Tibial nerve (tissue), 4 donors: ENCODE measurements at regions not wholly inside any gene's neighbourhood (a gene's known extent, or its start where the extent isn't known, plus 50 kb on each side); places are given as distances from the start of the nearest gene placed in this dataset.

Source experiments
- DNase-seq, 2 donors: peaks; one replicate each; pipeline ENCODE4 v3.0.0-alpha.2; 2019; ENCODE audit warnings: low spot score in 2 of 2
- H3K27ac ChIP-seq, 4 donors: fragments of 200-600 bp; sonication (generic) in 3 of 4; one replicate each; pipeline ENCODE4 v1.5.1; 2017 to 2019; ENCODE audit warnings: mild to moderate bottlenecking in 1 of 4
- H3K27me3 ChIP-seq, 2 donors: fragments of 200-600 bp; sonication (generic) in 1 of 2; one replicate each; pipeline versions ENCODE4 v1.5.1 to v1.6.0; 2017 to 2019
- H3K36me3 ChIP-seq, 3 donors: fragments of 200-600 bp; sonication (generic); one replicate each; pipeline ENCODE4 v1.5.1; 2018 to 2019
- H3K4me1 ChIP-seq, 4 donors: fragments of 200-600 bp; sonication (generic) in 3 of 4; one replicate each; pipeline ENCODE4 v1.5.1; 2017 to 2019
- H3K4me3 ChIP-seq, 4 donors: fragments of 200-600 bp; sonication (generic) in 3 of 4; one replicate each; pipeline ENCODE4 v1.5.1; 2017 to 2019; ENCODE audit warnings: mild to moderate bottlenecking in 1 of 4, moderate library complexity in 1 of 4
- H3K9me3 ChIP-seq, 4 donors: fragments of 200-600 bp; sonication (generic) in 3 of 4; one replicate each; pipeline ENCODE4 v1.5.1; 2017 to 2019
- EP300 ChIP-seq, 2 donors: sonication (generic); formaldehyde crosslinking; IDR thresholded peaks; one replicate each; pipeline ENCODE4 v1.6.1; 2017; ENCODE audit warnings: antibody characterized with exemption in 2 of 2, mild to moderate bottlenecking in 1 of 2
- POLR2A ChIP-seq, 2 donors: fragments of 450-650 bp; IDR thresholded peaks; one replicate each; pipeline ENCODE4 v1.6.1; 2017; ENCODE audit warnings: antibody characterized with exemption in 2 of 2, mild to moderate bottlenecking in 2 of 2, moderate library complexity in 2 of 2
- WGBS, 2 donors: methylation state at CpG; one replicate each; pipeline ENCODE4 v1.1.5; 2018; 5-methylcytosine and 5-hydroxymethylcytosine counted together
- TF ChIP-seq, protein P1 (sequence below), 5 experiments: fragments of 200-600 bp in 3 of 5; fragments of 450-650 bp in 2 of 5; sonication (generic) in 3 of 5; IDR thresholded peaks; one replicate each; pipeline ENCODE4 v1.5.1; 2016 to 2019; ENCODE audit warnings: antibody characterized with exemption in 5 of 5, mild to moderate bottlenecking in 3 of 5, moderate library complexity in 2 of 5

DNA sequence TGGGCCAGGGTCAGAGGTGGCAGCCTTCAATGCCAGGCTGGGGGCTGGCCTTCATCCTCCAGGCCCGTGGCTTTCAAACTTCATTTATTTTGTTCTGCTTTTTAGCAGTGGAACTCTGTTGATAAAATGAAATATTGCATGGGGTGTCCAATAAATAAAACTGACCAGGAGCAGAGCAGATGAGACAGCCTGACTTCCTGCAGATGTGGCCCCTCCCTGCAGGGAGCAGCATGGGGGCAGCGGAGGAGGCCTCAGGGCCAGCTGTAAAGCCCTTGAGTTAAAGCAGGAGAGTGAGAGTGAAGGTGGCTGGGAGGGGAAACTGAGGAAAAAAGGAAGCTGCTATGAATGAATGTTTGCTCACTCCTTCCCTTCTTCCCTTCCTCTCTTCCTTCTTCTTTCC, 120.3 kb downstream of the RPAP3 start:
- TF ChIP-seq POLR2A (IDR thresholded peaks at IDR 0.05) (no peak), EP300 (IDR thresholded peaks at IDR 0.05) (no peak)
- TF ChIP-seq, protein P1, sequence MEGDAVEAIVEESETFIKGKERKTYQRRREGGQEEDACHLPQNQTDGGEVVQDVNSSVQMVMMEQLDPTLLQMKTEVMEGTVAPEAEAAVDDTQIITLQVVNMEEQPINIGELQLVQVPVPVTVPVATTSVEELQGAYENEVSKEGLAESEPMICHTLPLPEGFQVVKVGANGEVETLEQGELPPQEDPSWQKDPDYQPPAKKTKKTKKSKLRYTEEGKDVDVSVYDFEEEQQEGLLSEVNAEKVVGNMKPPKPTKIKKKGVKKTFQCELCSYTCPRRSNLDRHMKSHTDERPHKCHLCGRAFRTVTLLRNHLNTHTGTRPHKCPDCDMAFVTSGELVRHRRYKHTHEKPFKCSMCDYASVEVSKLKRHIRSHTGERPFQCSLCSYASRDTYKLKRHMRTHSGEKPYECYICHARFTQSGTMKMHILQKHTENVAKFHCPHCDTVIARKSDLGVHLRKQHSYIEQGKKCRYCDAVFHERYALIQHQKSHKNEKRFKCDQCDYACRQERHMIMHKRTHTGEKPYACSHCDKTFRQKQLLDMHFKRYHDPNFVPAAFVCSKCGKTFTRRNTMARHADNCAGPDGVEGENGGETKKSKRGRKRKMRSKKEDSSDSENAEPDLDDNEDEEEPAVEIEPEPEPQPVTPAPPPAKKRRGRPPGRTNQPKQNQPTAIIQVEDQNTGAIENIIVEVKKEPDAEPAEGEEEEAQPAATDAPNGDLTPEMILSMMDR (IDR thresholded peaks at IDR 0.05) = no peak
- Histone ChIP-seq H3K27me3 (no peaks in the 10 kb centered on the region), H3K27ac (no peak overlapping the region), H3K9me3 (no peaks in the 10 kb centered on the region), H3K4me3 (no peak overlapping the region), H3K36me3 (no peaks in the 10 kb centered on the region), H3K4me1 (peaks cover 0 to 8% (median 2%) of the 10 kb centered on the region in 4 donors)
- no peak for DNase-seq
- WGBS, 2 donors = 58 to 65% methylated on average over 2 of the region's 2 CpGs

DNA sequence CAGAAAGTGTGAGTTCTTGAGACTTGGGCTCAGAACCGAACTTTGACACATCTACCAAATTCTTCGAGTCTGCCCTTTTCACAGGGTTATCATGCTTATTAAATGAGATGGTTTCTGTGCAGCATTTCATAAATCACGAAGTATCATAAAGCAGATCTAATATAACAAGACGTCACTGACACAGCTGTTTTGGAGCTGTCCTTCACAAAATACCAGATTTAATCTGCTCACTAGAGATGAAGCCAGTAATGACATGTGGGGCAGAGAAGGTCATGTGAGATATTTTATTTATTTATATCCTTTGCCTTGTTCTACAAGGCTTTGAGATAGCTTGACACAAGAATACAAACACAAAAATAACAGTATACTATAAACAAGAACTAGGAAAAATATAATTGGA, 127.0 kb downstream of the RPAP3 start:
- 78 to 79% methylated on average over 4 of the region's 4 CpGs for WGBS, 2 donors

DNA sequence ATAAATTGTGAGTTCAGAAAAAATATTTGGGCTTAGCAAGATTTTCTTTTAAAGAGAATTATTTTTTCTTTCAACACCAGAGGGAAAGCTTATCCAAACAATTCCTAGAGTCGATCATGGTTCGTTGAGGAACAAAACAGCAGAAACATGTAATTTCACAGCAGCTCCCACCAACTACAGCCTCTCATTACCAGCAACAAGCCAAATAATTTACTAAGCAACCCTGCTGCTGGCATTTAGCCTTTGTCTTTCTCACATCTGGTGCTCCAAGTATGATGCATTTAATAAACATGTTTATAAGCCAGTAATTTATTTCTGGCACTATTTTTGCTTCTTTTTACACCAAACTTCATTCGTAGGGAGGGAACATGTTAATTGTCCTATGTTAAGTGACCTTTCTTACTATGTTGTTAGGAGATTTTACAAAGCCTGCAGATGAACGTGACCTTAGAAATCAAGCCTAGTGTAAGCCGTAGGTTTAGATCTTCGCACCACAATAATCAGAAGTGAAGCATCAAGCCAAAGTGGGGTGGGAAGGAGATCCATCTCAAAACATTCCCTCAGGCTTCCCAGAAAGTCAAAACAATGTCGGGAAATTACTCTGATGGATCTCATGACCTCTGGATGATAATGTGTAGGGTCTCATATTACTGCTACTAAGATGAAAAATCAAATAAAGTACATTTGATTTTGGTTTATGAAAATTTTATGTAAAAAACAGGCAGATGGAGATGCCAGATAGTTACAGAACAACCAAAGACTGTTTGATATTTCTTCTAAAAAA, 128.4 kb downstream of the RPAP3 start:
- H3K27ac ChIP-seq = no peak overlapping the region
- H3K4me1 ChIP-seq = peaks cover 0 to 7% (median 0%) of the 10 kb centered on the region in 4 donors
- H3K4me3 ChIP-seq = no peak overlapping the region
- H3K36me3 ChIP-seq = no peaks in the 10 kb centered on the region
- 41 to 49% methylated on average over 7 of the region's 7 CpGs for WGBS, 2 donors
- no peaks in the 10 kb centered on the region for H3K9me3 ChIP-seq
- TF ChIP-seq EP300 (IDR thresholded peaks at IDR 0.05) (no peak), POLR2A (IDR thresholded peaks at IDR 0.05) (no peak)
- TF ChIP-seq, protein P1 (IDR thresholded peaks at IDR 0.05) = no peak
- no peaks in the 10 kb centered on the region for H3K27me3 ChIP-seq
- no peak for DNase-seq

More for the DNA sequence above, 127.0 kb downstream of the RPAP3 start:
- TF ChIP-seq POLR2A (IDR thresholded peaks at IDR 0.05) (no peak), EP300 (IDR thresholded peaks at IDR 0.05) (no peak)
- TF ChIP-seq, protein P1 (IDR thresholded peaks at IDR 0.05) = no peak
- Histone ChIP-seq H3K9me3 (no peaks in the 10 kb centered on the region), H3K36me3 (no peaks in the 10 kb centered on the region), H3K27ac (no peak overlapping the region), H3K27me3 (no peaks in the 10 kb centered on the region), H3K4me3 (no peak overlapping the region), H3K4me1 (peaks cover 0 to 7% (median 0%) of the 10 kb centered on the region in 4 donors)
- DNase-seq = no peak

DNA sequence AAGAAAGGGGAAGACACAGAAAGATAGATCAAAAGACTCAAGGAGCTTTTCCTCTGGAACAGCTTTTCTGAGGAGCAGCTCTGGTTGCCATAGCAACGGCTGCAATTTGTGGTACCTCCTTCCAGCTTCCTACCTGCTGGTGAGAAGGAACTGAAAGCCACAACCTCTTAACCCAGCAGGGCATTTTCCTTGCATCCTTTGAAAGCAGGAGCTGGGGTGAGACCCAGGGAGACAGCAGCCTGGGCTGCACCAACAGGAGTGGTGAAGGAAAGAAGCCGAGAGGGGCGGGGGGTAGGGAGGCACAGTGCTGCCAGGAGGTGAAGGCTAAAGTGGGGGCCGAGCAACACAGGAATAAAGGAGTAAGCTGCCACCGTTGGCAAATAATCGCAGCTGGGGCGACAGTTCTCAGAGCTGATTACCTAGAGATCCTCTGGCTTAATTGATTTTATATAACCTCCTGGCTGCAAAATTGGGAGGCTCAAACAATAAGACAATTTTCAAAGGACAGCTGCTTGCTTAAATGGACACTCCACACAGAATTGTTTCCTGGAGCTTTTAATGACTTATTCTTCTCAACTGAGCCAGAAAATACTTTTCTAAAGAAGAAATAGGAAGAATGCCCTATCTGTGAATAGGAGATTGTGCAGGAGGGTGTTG, 129.4 kb downstream of the RPAP3 start:
- H3K27ac ChIP-seq = no peak overlapping the region
- TF ChIP-seq EP300 (IDR thresholded peaks at IDR 0.05) = no peak
- no peak for TF ChIP-seq POLR2A (IDR thresholded peaks at IDR 0.05)
- TF ChIP-seq, protein P1 (IDR thresholded peaks at IDR 0.05) = no peak

More for the DNA sequence above, 129.4 kb downstream of the RPAP3 start:
- Histone ChIP-seq H3K9me3 (no peaks in the 10 kb centered on the region), H3K4me3 (no peak overlapping the region), H3K4me1 (peaks cover 0 to 7% (median 0%) of the 10 kb centered on the region in 4 donors), H3K27me3 (no peaks in the 10 kb centered on the region), H3K36me3 (no peaks in the 10 kb centered on the region)
- WGBS, 2 donors = 42 to 44% methylated on average over 7 of the region's 7 CpGs
- DNase-seq = no peak
